Activated CD8-positive, alpha-beta memory T cell treated with anti-CD3 and anti-CD28 coated beads, Interleukin-2, amount 10 ng/mL, durations not matched to agents 7 days and 5 days (primary cell): ENCODE measurements at regions not wholly inside any gene's neighbourhood (a gene's known extent, or its start where the extent isn't known, plus 50 kb on each side); places are given as distances from the start of the nearest gene placed in this dataset.
"Not testable (repeated sequence)": the region's sequence is repeated elsewhere in the genome, so short reads cannot be mapped to it uniquely, and the experiment has no call there.

Experiments used
- ATAC-seq: fragments of 150-1000 bp; cut with Tn5 transposase; one replicate; pipeline ENCODE4 v1.10.0; 2021; ENCODE audit warnings: moderate library complexity
- CTCF ChIA-PET: fragments of 350-600 bp; sonication (Branson Sonifier 250); formaldehyde crosslinking; loops from one replicate; lab custom pipeline; 2021; ENCODE audit warnings: antibody characterized with exemption; lab: Charles Lee
- DNase-seq: peaks from one replicate; pipeline ENCODE4 v3.0.0-alpha.2; 2020
- H3K27ac Mint-ChIP-seq: one replicate; pipeline ENCODE4 v1.8.0; 2021; ENCODE audit warnings: mild to moderate bottlenecking, mixed read lengths
- H3K27me3 Mint-ChIP-seq: one replicate; pipeline ENCODE4 v1.8.0; 2021; ENCODE audit warnings: mixed read lengths
- H3K36me3 Mint-ChIP-seq: one replicate; pipeline ENCODE4 v1.8.0; 2021; ENCODE audit warnings: mild to moderate bottlenecking, mixed read lengths
- H3K4me1 Mint-ChIP-seq: one replicate; pipeline ENCODE4 v1.8.0; 2021; ENCODE audit warnings: mixed read lengths
- H3K4me3 Mint-ChIP-seq: one replicate; pipeline ENCODE4 v1.8.0; 2021; ENCODE audit warnings: mild to moderate bottlenecking, moderate library complexity, mixed read lengths
- H3K9me3 Mint-ChIP-seq: one replicate; pipeline ENCODE4 v1.8.0; 2022; ENCODE audit warnings: low read depth, mixed read lengths

- no peaks in the 10 kb centered on the region for H3K27me3 Mint-ChIP-seq
- no peaks in the 10 kb centered on the region for H3K36me3 Mint-ChIP-seq
- no peak overlapping the region for H3K4me3 Mint-ChIP-seq
- H3K27ac Mint-ChIP-seq, result no peak overlapping the region
- no peak for ATAC-seq
- DNase-seq, result no peak
- H3K4me1 Mint-ChIP-seq, result no peaks in the 10 kb centered on the region
- peaks cover 8% of the 10 kb centered on the region for H3K9me3 Mint-ChIP-seq
- CTCF ChIA-PET, result no interaction called here
These were observed 603.9 kb downstream of the TRHDE start for GRCh38 chr12:72876092-72876491.

DNA sequence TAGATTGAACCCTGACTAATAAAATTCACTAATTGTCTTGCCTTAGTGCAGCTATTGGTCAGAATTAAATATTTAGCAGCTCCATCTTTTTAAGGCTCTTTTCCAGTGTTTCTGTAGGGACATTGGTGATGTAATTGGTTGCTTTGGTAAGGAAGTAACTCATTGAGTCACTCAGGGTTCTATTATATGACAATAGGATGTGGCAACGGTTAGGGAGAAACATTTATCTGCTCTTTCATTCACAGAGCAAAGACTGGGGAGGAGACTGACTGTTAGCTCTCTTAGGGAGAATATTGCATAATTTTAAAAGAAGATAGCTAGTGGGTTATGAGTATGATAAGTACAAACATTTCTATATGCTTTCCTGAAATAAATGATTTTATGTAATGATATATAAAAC lies 616.5 kb downstream of the TRHDE start:
- no peaks in the 10 kb centered on the region for H3K27me3 Mint-ChIP-seq
- H3K36me3 Mint-ChIP-seq, result no peaks in the 10 kb centered on the region
- DNase-seq (no peak), ATAC-seq (no peak)
- CTCF ChIA-PET, result no interaction called here
- no peaks in the 10 kb centered on the region for H3K9me3 Mint-ChIP-seq
- H3K4me3 Mint-ChIP-seq, result no peak overlapping the region
- no peak overlapping the region for H3K27ac Mint-ChIP-seq
- H3K4me1 Mint-ChIP-seq, result no peaks in the 10 kb centered on the region

DNA sequence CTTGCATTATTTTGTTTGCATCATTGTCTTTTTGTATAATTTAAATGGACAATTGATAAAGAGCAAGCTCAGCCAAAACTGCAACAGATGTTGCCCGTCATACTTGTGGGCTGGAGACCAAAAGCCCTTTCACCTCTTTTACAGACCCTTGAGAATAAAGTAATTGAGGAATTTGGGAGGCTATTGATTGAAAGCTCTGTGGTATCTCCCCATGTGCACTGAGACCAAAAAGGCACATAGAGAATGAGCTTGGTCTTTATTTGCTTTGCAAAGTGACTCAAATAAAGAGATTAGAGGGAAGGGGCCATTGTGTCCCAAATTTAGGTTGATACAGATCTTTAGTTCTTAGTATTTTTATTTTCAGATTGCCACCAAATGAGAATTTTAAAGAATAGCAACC lies 617.6 kb downstream of the TRHDE start:
- no peaks in the 10 kb centered on the region for H3K9me3 Mint-ChIP-seq
- CTCF ChIA-PET, result no interaction called here
- ATAC-seq (no peak), DNase-seq (no peak)
- H3K27ac Mint-ChIP-seq, result no peak overlapping the region
- H3K4me3 Mint-ChIP-seq, result no peak overlapping the region
- H3K4me1 Mint-ChIP-seq, result no peaks in the 10 kb centered on the region
- no peaks in the 10 kb centered on the region for H3K36me3 Mint-ChIP-seq
- no peaks in the 10 kb centered on the region for H3K27me3 Mint-ChIP-seq

DNA sequence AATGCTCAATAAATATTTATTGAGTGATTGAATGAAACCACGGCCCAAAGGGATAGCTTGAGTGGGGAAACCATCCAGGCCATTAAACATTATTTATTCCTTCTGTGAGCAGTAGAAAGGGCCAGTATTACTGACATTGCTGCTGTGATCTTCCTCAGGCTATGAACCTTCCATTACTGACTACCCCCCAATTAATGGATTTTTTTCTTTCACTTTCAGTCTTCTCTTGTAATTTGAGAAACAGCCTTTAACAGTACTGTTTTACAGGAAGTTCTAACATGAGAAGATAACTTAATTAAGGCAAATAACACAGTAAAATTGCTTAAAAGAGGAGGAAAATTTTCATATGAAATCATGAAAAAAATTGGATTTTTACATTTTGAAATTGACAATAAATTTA lies 629.5 kb downstream of the TRHDE start:
- Mint-ChIP-seq H3K27ac (no peak overlapping the region), H3K27me3 (no peaks in the 10 kb centered on the region), H3K36me3 (no peaks in the 10 kb centered on the region), H3K4me1 (no peaks in the 10 kb centered on the region), H3K4me3 (no peak overlapping the region), H3K9me3 (no peaks in the 10 kb centered on the region)
- CTCF ChIA-PET, result no interaction called here
- ATAC-seq, result no peak
- no peak for DNase-seq

DNA sequence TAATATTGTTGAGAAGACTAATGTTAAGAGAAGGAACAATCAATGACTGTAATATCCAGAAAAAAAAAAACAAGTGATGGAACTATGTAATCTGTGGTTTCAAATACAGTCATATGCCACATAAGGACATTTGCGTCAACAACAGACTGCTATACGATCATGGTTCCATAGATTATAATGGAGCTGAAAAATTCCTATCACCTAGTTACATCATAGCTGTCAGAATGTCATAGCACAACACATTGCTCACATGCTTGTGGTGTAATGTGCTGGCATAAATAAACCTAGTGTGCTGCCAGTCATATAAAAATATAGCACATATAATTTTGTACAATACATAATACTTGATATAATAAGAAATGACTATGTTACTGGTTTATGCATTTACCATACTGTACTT lies 653.5 kb downstream of the TRHDE start:
- Mint-ChIP-seq H3K9me3 (peaks cover 3% of the 10 kb centered on the region), H3K4me1 (no peaks in the 10 kb centered on the region), H3K36me3 (no peaks in the 10 kb centered on the region), H3K27me3 (no peaks in the 10 kb centered on the region), H3K4me3 (no peak overlapping the region), H3K27ac (no peak overlapping the region)
- no peak for ATAC-seq
- no peak for DNase-seq
- CTCF ChIA-PET, result no interaction called here

DNA sequence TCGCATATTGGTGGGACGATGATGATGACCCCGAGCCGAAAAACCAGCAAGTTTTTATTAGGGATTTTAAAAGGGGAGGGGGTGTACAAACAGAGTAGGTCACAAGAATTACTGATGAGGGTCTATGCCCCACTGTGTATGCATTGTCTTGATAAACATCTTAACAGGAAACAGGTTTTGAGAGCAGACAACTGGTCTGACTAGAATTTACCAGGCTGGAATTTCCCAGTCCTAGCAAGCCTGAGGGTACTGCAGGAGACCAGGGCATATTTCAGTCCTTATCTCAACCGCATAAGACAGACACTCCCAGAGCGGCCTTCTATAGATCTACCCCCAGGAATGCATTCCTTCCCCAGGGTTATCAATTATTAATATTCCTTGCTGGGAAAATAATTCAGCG lies 659.7 kb downstream of the TRHDE start:
- DNase-seq, ATAC-seq, CTCF ChIA-PET, H3K27ac Mint-ChIP-seq, H3K4me3 Mint-ChIP-seq, H3K4me1 Mint-ChIP-seq, H3K36me3 Mint-ChIP-seq, H3K27me3 Mint-ChIP-seq, H3K9me3 Mint-ChIP-seq: not testable (repeated sequence)

GRCh38 chr12:72937486-72937885 lies 665.3 kb downstream of the TRHDE start:
- Mint-ChIP-seq H3K27me3 (no peaks in the 10 kb centered on the region), H3K27ac (no peak overlapping the region), H3K4me3 (no peak overlapping the region), H3K9me3 (peaks cover 14% of the 10 kb centered on the region), H3K4me1 (no peaks in the 10 kb centered on the region), H3K36me3 (no peaks in the 10 kb centered on the region)
- ATAC-seq (no peak), DNase-seq (no peak)
- CTCF ChIA-PET, result no interaction called here

- Mint-ChIP-seq H3K4me3 (no peak overlapping the region), H3K36me3 (no peaks in the 10 kb centered on the region), H3K4me1 (no peaks in the 10 kb centered on the region), H3K27ac (no peak overlapping the region), H3K9me3 (peaks cover 7% of the 10 kb centered on the region), H3K27me3 (no peaks in the 10 kb centered on the region)
- DNase-seq (no peak), ATAC-seq (no peak)
- CTCF ChIA-PET, result no interaction called here
These were observed 685.3 kb downstream of the TRHDE start for GRCh38 chr12:72957454-72957853.

- H3K27me3 Mint-ChIP-seq, result no peaks in the 10 kb centered on the region
- H3K36me3 Mint-ChIP-seq, result no peaks in the 10 kb centered on the region
- DNase-seq (no peak), ATAC-seq (no peak)
- H3K4me3 Mint-ChIP-seq, result no peak overlapping the region
- no peak overlapping the region for H3K27ac Mint-ChIP-seq
- H3K9me3 Mint-ChIP-seq, result peaks cover 5% of the 10 kb centered on the region
- CTCF ChIA-PET, result no interaction called here
- no peaks in the 10 kb centered on the region for H3K4me1 Mint-ChIP-seq
These were observed 694.5 kb downstream of the TRHDE start for GRCh38 chr12:72966684-72967083.

DNA sequence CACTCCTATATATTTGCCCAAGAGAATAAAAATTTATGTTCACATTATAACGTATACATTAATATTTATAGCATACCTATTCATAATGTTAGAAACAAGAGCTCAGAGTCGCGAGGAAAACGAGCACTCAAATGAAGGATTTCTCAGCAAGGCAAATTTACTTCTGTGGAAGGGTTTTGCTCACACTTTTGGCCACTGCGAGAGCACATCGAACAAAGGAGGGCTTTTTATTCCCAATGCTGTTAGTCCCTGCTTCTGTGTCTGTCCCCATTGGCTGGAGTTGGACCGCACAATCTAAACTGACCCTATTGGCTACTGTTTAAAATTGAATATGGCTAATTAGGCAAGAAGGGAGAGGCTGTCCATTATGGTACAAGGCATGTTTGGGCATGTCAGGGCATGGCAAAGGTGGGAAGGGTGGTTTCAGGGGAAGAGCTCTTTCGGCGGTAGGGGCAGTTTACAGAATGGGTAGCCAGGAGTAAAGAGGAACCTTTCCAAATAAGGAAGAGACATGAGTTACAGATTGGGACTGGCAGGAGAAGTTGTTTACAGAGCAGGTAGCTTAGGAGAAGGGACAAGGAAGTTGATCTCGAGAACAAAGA lies 702.9 kb downstream of the TRHDE start:
- Mint-ChIP-seq H3K9me3 (peaks cover 8% of the 10 kb centered on the region), H3K36me3 (no peaks in the 10 kb centered on the region), H3K27ac (no peak overlapping the region), H3K4me3 (no peak overlapping the region), H3K4me1 (no peaks in the 10 kb centered on the region), H3K27me3 (no peaks in the 10 kb centered on the region)
- DNase-seq, result no peak
- no peak for ATAC-seq
- CTCF ChIA-PET, result no interaction called here

DNA sequence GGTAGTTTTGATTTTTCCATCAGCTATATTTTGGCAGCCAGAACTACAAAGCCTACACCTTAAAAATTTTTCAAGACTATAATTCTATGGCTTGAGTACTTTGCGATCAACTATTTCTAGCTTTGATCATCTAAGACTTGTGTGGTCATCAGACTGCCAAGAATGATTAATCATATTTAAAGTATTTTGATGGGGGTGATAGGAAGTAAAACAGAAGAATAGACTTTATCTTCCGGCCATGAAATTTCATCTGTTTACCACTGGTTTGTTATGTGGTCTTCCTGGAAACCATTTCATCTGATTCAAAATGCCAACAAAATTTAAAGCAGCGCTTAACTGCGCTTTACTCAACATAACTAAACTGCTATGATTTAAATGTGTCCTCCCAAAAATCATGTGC lies 706.8 kb downstream of the TRHDE start:
- no peak for ATAC-seq
- Mint-ChIP-seq H3K9me3 (peaks cover 10% of the 10 kb centered on the region), H3K4me3 (no peak overlapping the region), H3K27me3 (no peaks in the 10 kb centered on the region), H3K4me1 (no peaks in the 10 kb centered on the region), H3K36me3 (no peaks in the 10 kb centered on the region), H3K27ac (no peak overlapping the region)
- CTCF ChIA-PET, result no interaction called here
- no peak for DNase-seq

- Mint-ChIP-seq H3K27me3 (no peaks in the 10 kb centered on the region), H3K4me1 (no peaks in the 10 kb centered on the region), H3K27ac (no peak overlapping the region), H3K36me3 (no peaks in the 10 kb centered on the region), H3K4me3 (no peak overlapping the region), H3K9me3 (peaks cover 8% of the 10 kb centered on the region)
- ATAC-seq (no peak), DNase-seq (no peak)
- CTCF ChIA-PET, result no interaction called here
These were observed 710.2 kb downstream of the TRHDE start for GRCh38 chr12:72982356-72982755.

DNA sequence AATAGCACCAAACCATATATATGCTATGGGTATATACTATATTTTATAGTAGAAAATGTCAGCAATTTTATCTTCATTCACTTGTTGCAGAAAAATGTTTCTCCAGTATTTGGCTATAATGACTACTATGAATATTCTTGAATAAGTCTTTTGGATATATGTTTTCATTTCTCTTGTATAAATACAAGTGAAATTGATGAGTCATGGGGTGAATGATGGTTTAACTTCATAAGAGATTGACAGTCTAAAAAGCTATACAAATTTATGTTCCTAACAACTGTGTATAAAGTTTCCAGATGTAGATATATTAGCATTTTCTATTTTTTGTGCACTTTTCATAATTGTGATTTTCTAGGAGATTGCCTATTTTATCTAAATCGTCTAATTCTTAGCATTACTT lies 714.8 kb downstream of the TRHDE start:
- H3K27ac Mint-ChIP-seq, result no peak overlapping the region
- no peak overlapping the region for H3K4me3 Mint-ChIP-seq
- H3K27me3 Mint-ChIP-seq, result no peaks in the 10 kb centered on the region
- no peaks in the 10 kb centered on the region for H3K36me3 Mint-ChIP-seq
- peaks cover 5% of the 10 kb centered on the region for H3K9me3 Mint-ChIP-seq
- DNase-seq, result no peak
- no peaks in the 10 kb centered on the region for H3K4me1 Mint-ChIP-seq
- ATAC-seq, result no peak
- CTCF ChIA-PET, result no interaction called here

GRCh38 chr12:72989458-72989947 lies 717.3 kb downstream of the TRHDE start:
- no peak overlapping the region for H3K27ac Mint-ChIP-seq
- ATAC-seq (no peak), DNase-seq (no peak)
- CTCF ChIA-PET, result no interaction called here
- H3K36me3 Mint-ChIP-seq, result no peaks in the 10 kb centered on the region
- H3K4me1 Mint-ChIP-seq, result no peaks in the 10 kb centered on the region
- no peak overlapping the region for H3K4me3 Mint-ChIP-seq
- no peaks in the 10 kb centered on the region for H3K27me3 Mint-ChIP-seq
- peaks cover 5% of the 10 kb centered on the region for H3K9me3 Mint-ChIP-seq

DNA sequence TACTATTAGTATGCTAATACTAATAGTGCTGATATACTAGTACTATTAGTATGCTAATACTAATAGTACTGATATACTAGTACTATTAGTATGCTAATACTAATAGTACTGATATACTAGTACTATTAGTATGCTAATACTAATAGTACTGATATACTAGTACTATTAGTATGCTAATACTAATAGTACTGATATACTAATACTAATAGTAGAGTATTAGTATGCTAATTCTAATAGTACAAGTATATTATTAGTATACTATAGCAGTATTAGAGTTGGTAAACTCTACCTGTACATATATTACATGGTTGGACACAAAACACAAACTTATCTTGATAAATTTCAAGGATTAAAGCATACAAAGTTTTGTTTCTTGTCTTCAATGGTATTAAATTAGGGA lies 722.9 kb downstream of the TRHDE start:
- H3K27ac Mint-ChIP-seq, H3K4me1 Mint-ChIP-seq, ATAC-seq, H3K27me3 Mint-ChIP-seq, H3K9me3 Mint-ChIP-seq, CTCF ChIA-PET, H3K4me3 Mint-ChIP-seq, H3K36me3 Mint-ChIP-seq, DNase-seq: not testable (repeated sequence)
